Lower leg skin (tissue), 4 donors: ENCODE measurements at regions not wholly inside any gene's neighbourhood (a gene's known extent, or its start where the extent isn't known, plus 50 kb on each side); places are given as distances from the start of the nearest gene placed in this dataset.

ENCODE experiments used
- DNase-seq, 2 donors: peaks; one replicate each; pipeline ENCODE4 v3.0.0-alpha.2; 2019; ENCODE audit warnings: low spot score in 2 of 2
- H3K4me3 ChIP-seq: fragments of 200-600 bp; sonication (generic); 2 replicates; pipeline ENCODE4 v1.5.1; 2017; ENCODE audit warnings: mild to moderate bottlenecking, low read depth; ENCODE audit not compliant: poor library complexity, severe bottlenecking
- POLR2A ChIP-seq, 2 donors: fragments of 450-650 bp; IDR thresholded peaks; one replicate each; pipeline ENCODE4 v1.6.1; 2016 to 2017; ENCODE audit warnings: antibody characterized with exemption in 2 of 2, mild to moderate bottlenecking in 1 of 2, moderate library complexity in 1 of 2
- WGBS, 2 donors: methylation state at CpG; one replicate each; pipeline ENCODE4 v1.1.5; 2018; 5-methylcytosine and 5-hydroxymethylcytosine counted together
- intact Hi-C: fragments of 100-400 bp; cut with DNase I; formaldehyde crosslinking; loops from one replicate; pipeline ENCODE4 v1.15.0; 2023; ENCODE audit warnings: low total_unique reads
- TF ChIP-seq, protein P1 (sequence below), 3 donors: fragments of 450-650 bp; IDR thresholded peaks; one replicate each; pipeline ENCODE4 v1.5.1; 2016; ENCODE audit warnings: antibody characterized with exemption in 3 of 3, mild to moderate bottlenecking in 3 of 3, moderate library complexity in 2 of 3

DNA sequence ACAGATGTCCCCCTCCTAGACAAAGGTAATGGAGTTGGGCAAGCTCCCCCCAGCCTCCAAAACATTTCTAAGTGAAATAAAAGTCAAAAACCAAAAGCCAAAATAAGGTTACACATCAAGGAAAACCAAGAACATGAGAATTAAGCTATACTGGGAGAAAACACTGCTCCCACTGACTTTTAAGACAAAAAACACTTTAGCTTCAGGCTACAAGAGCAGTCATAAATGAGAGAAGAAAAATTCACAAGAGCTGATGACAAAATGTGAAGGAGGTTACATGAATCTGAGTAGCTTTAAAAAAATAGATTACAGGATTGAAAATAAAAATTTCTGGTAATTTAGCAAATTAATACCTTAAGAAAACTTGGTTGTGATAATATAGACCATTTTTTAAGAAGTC, 1370.3 kb upstream of the CDH9 start:
- intact Hi-C loops, result no loop called here
- TF ChIP-seq, protein P1, sequence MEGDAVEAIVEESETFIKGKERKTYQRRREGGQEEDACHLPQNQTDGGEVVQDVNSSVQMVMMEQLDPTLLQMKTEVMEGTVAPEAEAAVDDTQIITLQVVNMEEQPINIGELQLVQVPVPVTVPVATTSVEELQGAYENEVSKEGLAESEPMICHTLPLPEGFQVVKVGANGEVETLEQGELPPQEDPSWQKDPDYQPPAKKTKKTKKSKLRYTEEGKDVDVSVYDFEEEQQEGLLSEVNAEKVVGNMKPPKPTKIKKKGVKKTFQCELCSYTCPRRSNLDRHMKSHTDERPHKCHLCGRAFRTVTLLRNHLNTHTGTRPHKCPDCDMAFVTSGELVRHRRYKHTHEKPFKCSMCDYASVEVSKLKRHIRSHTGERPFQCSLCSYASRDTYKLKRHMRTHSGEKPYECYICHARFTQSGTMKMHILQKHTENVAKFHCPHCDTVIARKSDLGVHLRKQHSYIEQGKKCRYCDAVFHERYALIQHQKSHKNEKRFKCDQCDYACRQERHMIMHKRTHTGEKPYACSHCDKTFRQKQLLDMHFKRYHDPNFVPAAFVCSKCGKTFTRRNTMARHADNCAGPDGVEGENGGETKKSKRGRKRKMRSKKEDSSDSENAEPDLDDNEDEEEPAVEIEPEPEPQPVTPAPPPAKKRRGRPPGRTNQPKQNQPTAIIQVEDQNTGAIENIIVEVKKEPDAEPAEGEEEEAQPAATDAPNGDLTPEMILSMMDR (IDR thresholded peaks at IDR 0.05), result no peak
- TF ChIP-seq POLR2A (IDR thresholded peaks at IDR 0.05), result no peak
- DNase-seq, result no peak
- H3K4me3 ChIP-seq, result no peak overlapping the region

DNA sequence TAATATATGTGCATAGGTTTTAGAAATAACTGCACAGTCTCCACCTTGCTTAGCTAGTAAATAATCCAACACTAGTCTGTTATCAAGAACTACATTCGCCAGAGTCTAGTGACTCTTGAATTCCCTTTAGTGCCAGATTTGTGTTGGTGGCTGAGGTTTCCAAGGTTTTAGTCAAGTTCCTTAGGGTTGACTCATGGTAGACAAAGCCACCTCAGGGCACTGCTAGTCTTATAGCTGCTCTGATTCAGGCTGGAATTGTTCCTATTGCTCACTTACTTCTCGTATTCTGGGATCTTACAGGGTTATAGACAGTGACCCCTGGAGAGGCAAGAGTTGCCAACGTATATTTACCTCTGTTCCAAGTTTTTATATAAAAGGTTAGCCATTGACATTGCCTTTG, 1369.8 kb upstream of the CDH9 start:
- H3K4me3 ChIP-seq, result no peak overlapping the region
- 54 to 58% methylated on average over 3 of the region's 3 CpGs for WGBS, 2 donors
- intact Hi-C loops, result no loop called here
- TF ChIP-seq POLR2A (IDR thresholded peaks at IDR 0.05), result no peak
- TF ChIP-seq, protein P1 (IDR thresholded peaks at IDR 0.05), result no peak
- DNase-seq, result no peak

DNA sequence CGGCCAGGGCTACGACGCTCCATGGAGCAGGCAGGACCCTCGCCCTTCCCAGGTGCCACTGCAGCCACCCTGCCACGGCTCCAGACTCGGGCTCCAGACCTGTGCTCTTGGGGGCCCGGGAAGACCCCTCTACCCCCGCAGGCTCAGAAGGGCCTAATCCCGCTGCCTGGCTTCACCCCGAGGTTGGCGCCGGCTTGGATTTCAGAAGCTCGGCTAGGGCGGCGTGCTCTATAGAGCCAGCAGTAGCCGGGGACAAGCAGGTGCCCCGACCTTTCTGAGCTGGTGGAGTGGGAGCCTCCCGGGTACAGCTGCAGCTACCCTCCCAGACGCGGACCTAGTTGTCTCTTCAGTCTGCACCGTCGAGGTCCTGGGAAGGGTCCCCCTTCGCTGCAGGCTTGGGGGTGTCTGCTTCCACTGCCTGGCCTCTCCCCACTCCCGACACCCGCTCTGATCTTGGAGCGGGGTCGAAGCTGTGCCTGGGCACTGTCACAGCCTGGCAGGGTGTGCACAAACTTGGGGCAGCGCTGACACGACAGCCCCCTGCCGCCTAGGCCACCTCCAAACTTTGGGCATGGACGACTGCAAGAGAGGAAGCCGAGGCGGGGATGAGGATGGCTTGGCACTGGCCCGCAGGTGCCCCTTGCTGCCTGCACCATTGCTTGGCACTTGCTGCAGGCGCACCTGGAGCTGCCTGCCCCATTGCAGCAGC, 1366.1 kb upstream of the CDH9 start:
- TF ChIP-seq POLR2A (IDR thresholded peaks at IDR 0.05), result no peak
- TF ChIP-seq, protein P1 (IDR thresholded peaks at IDR 0.05), result no peak
- intact Hi-C loops, result no loop called here
- H3K4me3 ChIP-seq, result no peak overlapping the region
- no peak for DNase-seq
- 93 to 95% methylated on average over 22 to 32 of the region's 35 CpGs for WGBS, 2 donors

DNA sequence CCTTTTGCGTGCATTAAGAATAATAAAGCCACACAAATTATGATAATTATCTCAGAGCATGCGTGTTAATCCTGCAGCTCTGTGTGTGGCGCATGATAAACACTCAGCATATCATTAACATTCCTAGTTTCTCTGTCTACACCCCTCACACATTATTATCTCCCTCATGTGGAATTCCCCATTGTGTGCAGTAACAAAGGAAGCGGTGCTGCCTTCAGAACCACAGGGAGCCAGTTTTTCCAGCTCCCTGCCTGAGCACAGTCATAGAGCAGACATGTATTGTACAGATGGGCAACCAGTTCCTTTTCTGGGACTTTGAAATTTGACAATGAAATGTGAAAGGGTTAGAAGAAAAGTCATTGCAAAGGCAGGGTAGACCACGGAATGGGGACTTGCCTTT, 1365.5 kb upstream of the CDH9 start:
- DNase-seq, result no peak
- WGBS, 2 donors, result 80 to 87% methylated on average over 5 of the region's 5 CpGs
- no peak for TF ChIP-seq POLR2A (IDR thresholded peaks at IDR 0.05)
- TF ChIP-seq, protein P1 (IDR thresholded peaks at IDR 0.05), result no peak
- H3K4me3 ChIP-seq, result no peak overlapping the region
- intact Hi-C loops, result no loop called here

DNA sequence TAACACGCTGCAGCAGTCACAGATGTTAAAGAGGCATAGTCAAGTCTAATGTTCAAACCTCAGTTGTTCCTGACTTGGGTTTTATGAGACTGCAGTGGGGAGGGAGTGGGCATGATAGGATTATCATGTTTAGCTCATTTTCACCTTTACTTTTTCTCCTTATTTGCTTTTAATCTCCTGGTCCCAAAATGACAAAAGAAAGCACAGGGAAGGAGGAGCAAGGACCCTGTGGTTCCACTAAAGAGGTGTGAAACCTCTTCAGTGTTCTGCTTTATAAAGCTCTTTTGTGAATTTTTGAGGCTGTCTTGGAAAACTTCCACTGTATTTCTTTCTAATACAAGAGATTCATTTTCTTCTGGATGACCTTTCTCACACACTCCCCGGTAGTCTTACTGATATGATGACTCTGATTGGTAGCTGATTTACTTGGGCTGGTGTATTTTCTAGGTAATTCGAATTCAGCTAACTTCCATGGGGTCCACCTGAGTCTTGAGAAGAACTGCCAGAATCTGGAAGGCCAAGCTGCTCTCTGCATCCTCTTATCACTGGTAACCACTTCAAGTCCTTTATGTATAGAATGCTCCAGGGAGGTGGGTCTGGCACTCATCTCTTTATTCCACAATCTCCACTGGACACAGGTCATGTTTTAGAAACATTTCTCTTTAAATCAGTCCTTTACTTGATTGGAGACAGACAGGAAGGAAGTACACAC, 1364.4 kb upstream of the CDH9 start:
- intact Hi-C loops, result no loop called here
- TF ChIP-seq POLR2A (IDR thresholded peaks at IDR 0.05), result no peak
- TF ChIP-seq, protein P1 (IDR thresholded peaks at IDR 0.05), result no peak
- 80 to 84% methylated on average over 3 of the region's 3 CpGs for WGBS, 2 donors
- DNase-seq, result no peak
- no peak overlapping the region for H3K4me3 ChIP-seq
